K562 (cell line): ENCODE measurements at regions not wholly inside any gene's neighbourhood (a gene's known extent, or its start where the extent isn't known, plus 50 kb on each side); places are given as distances from the start of the nearest gene placed in this dataset.
A peak's percentile ranks its signal among the peaks of the same experiment; 100 is the strongest.

Experiments used
- ATAC-seq: fragments of 200-7000 bp; cut with Tn5 transposase; 3 replicates; pipeline ENCODE4 v1.9.1; 2020; ENCODE audit warnings: moderate library complexity
- BruUV-seq: library from RNA; stranded (reverse); fragments of 400-500 nt; replicated peaks from 2 replicates; lab custom pipeline; 2021; lab: Mats Ljungman, UMichigan
- CTCF ChIA-PET: fragments of 300-600 bp; formaldehyde crosslinking; extraction: SDS; loops from one replicate; lab custom pipeline; 2021; ENCODE audit warnings: low intra/inter-chr PET ratio; lab: Yijun Ruan, JAX
- POLR2A ChIA-PET: fragments of 300-600, 350-650 bp; sonication (Branson Sonifier 250); formaldehyde crosslinking; extraction: SDS; loops from one replicate; lab custom pipeline; 2021; ENCODE audit warnings: antibody characterized with exemption, inconsistent platforms; lab: Yijun Ruan, JAX
- DNase-seq, 4 experiments: peaks; one replicate each; pipeline versions ENCODE4 v3.0.0 to v3.0.0-alpha.2; 2011 to 2018; ENCODE audit warnings: low spot score in 3 of 4, mixed read lengths in 3 of 4; ENCODE audit errors: extremely low read depth in 1 of 4
- FAIRE-seq: peaks from 2 replicates; lab custom pipeline; 2011; peaks lifted over from hg19 to GRCh38; lab: Jason Lieb, UNC
- H2AFZ ChIP-seq: 2 replicates; pipeline ENCODE4 v1.6.0; 2011; ENCODE audit warnings: low read depth, low read length, control low read depth, inconsistent platforms
- H3K27ac ChIP-seq: fragments of 200-600 bp; 3 replicates; pipeline ENCODE4 v1.8.0; 2011; ENCODE audit warnings: low read depth, mild to moderate bottlenecking, control low read depth, inconsistent platforms, low read length, moderate library complexity, mixed read lengths; ENCODE audit errors: extremely low read depth
- H3K27me3 ChIP-seq, 2 experiments: fragments of 300-600 bp in 1 of 2; 2 replicates in 1 of 2; 3 replicates in 1 of 2; pipeline versions ENCODE4 v1.6.0 to v1.8.0; 2011; ENCODE audit warnings: inconsistent platforms in 2 of 2, low read length in 2 of 2, mild to moderate bottlenecking in 1 of 2, mixed read lengths in 1 of 2, moderate library complexity in 1 of 2; ENCODE audit not compliant: control insufficient read depth in 2 of 2, insufficient read depth in 2 of 2
- H3K36me3 ChIP-seq: fragments of 300-600 bp; 3 replicates; pipeline ENCODE4 v1.8.0; 2011; ENCODE audit warnings: mild to moderate bottlenecking, low read length, inconsistent platforms; ENCODE audit not compliant: control insufficient read depth, insufficient read depth
- H3K4me1 ChIP-seq, 2 experiments: fragments of 200-600 bp in 1 of 2; replicated peaks in 1 of 2; 2 replicates in 1 of 2; 3 replicates in 1 of 2; pipeline versions ENCODE4 v1.5.1 to v1.8.0; 2011; ENCODE audit warnings: inconsistent platforms in 2 of 2, low read length in 2 of 2, mild to moderate bottlenecking in 1 of 2, mixed read lengths in 1 of 2, moderate library complexity in 1 of 2; ENCODE audit not compliant: control insufficient read depth in 2 of 2, insufficient read depth in 2 of 2
- H3K4me2 ChIP-seq: 2 replicates; pipeline ENCODE4 v1.6.1; 2011; ENCODE audit warnings: low read length, control low read depth, inconsistent platforms, mixed read lengths; ENCODE audit not compliant: insufficient read depth
- H3K4me3 ChIP-seq: fragments of 200-600 bp; sonication (generic), shearing (Covaris generic); 2 replicates; pipeline ENCODE4 v1.5.1; 2016; ENCODE audit warnings: control low read depth, inconsistent platforms
- H3K79me2 ChIP-seq: fragments of 200-600 bp; 3 replicates; pipeline ENCODE4 v1.8.0; 2011; ENCODE audit warnings: low read length, inconsistent platforms; ENCODE audit not compliant: control insufficient read depth, insufficient read depth
- H3K9ac ChIP-seq, 2 experiments: 2 replicates each; pipeline versions ENCODE4 v1.6.0 to v1.6.1; 2011; ENCODE audit warnings: low read depth in 2 of 2, low read length in 2 of 2, control low read depth in 1 of 2, inconsistent platforms in 1 of 2, mild to moderate bottlenecking in 1 of 2, mixed read lengths in 1 of 2; ENCODE audit not compliant: insufficient read depth in 1 of 2
- H3K9me1 ChIP-seq: one replicate; pipeline ENCODE4 v1.6.0; 2011; ENCODE audit warnings: inconsistent platforms, mild to moderate bottlenecking, low read length, moderate library complexity; ENCODE audit not compliant: control insufficient read depth, insufficient read depth
- H3K9me3 ChIP-seq: replicated peaks from 2 replicates; pipeline ENCODE4 v1.5.1; 2011; ENCODE audit warnings: low read depth, low read length, inconsistent platforms; ENCODE audit not compliant: control insufficient read depth, insufficient read depth
- H4K20me1 ChIP-seq: replicated peaks from 2 replicates; pipeline ENCODE4 v1.6.1; 2011; ENCODE audit warnings: low read length, inconsistent platforms, mixed read lengths; ENCODE audit not compliant: control insufficient read depth, insufficient read depth
- BRF2 ChIP-seq: IDR thresholded peaks from 3 replicates; pipeline ENCODE4 v1.6.1; 2011; ENCODE audit warnings: borderline replicate concordance, mild to moderate bottlenecking; ENCODE audit not compliant: insufficient read length, insufficient read depth
- CCNT2 ChIP-seq: IDR thresholded peaks from 2 replicates; pipeline ENCODE4 v1.6.1; 2011; ENCODE audit warnings: borderline replicate concordance, low read depth, mild to moderate bottlenecking, moderate library complexity, mixed read lengths, low read length; ENCODE audit not compliant: insufficient read length; ENCODE audit errors: extremely low read depth
- ELF1 ChIP-seq: fragments of 200-800 bp; sonication (Bioruptor generic); IDR thresholded peaks from 2 replicates; pipeline ENCODE4 v1.6.1; 2016; ENCODE audit warnings: missing genetic modification characterization, missing compliant biosample characterization
- MCM2 ChIP-seq: fragments of 450-650 bp; IDR thresholded peaks from 2 replicates; pipeline ENCODE4 v1.6.1; 2017; ENCODE audit warnings: low read depth, mild to moderate bottlenecking
- POLR2AphosphoS5 ChIP-seq: IDR thresholded peaks from 2 replicates; pipeline ENCODE4 v1.6.1; 2011; ENCODE audit warnings: mild to moderate bottlenecking, low read depth, low read length, moderate library complexity; ENCODE audit not compliant: control insufficient read depth, insufficient read depth
- SRF ChIP-seq, 2 experiments: fragments of 250-450, 450-650 bp in 1 of 2; sonication (Bioruptor Pico) in 1 of 2; sonication (generic) in 1 of 2; formaldehyde crosslinking; IDR thresholded peaks; 2 replicates each; pipeline versions ENCODE4 v1.5.0 to v1.5.1; 2020 to 2022; ENCODE audit warnings: mild to moderate bottlenecking in 1 of 2, missing genetic modification reagents in 1 of 2
- SUPT5H ChIP-seq: fragments of 450-650 bp; IDR thresholded peaks from 2 replicates; pipeline ENCODE4 v1.6.1; 2016
- ZC3H11A ChIP-seq: IDR thresholded peaks from 2 replicates; pipeline ENCODE4 v1.6.1; 2012; ENCODE audit warnings: low read depth, low read length, improper control_type of control experiment
- ZNF280B ChIP-seq: fragments of 250-450 bp; sonication (Bioruptor Pico); IDR thresholded peaks from 2 replicates; pipeline ENCODE4 v1.5.1; 2021; ENCODE audit warnings: mild to moderate bottlenecking
- in situ Hi-C: fragments of 300-500 bp; cut with MboI; formaldehyde crosslinking; loops from 4 replicates; pipeline ENCODE4 v1.15.0; 2018; ENCODE audit warnings: inconsistent platforms, mixed read lengths
- intact Hi-C: fragments of 100-400 bp; cut with micrococcal nuclease; formaldehyde crosslinking; loops from 2 replicates; pipeline ENCODE4 v1.14.2; 2022

DNA sequence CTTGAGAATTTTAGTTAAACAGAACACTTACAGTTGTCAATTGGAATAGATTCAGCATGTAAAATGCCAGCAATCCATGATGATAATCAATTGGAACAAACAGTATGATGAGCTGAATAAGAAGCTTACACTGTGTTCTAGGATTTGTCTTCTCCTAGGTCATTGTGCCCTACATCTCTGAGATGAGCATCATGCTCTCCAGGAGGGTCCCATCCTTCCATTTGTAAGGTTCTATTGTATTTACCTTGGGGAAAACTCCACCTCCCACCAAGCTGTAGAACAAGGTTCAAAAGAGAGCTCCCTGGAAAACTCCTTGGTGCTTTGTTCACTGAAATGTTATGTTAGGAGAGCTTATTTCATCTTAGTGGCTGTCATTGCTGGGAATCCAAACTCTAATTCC is 60.8 kb downstream of the OR2B2 start:
- H3K9ac ChIP-seq = no peak overlapping the region

More for the DNA sequence above, 60.8 kb downstream of the OR2B2 start:
- no peaks in the 10 kb centered on the region for H3K9me3 ChIP-seq
- DNase-seq (no peak), FAIRE-seq (no peak), ATAC-seq (peak; percentile 17; the same call in 2 of the 3 replicates)
- no peak overlapping the region for H3K4me3 ChIP-seq
- ChIA-PET CTCF (no interaction called here), POLR2A (interaction anchor here (1.2 to 5.9 kb wide), 7 partner anchors 10 to 44 kb away, joined by 3 to 152 read pairs (median 14); a partner anchor contains a TSS)
- in situ Hi-C loops (no loop called here), intact Hi-C loops (no loop called here)
- H2AFZ ChIP-seq = no peak overlapping the region
- BruUV-seq = no TSS peak
- peak; percentile 15; the same call in 1 of the 2 replicates for TF ChIP-seq POLR2AphosphoS5
- TF ChIP-seq SRF (CRISPR knock-in tag; IDR thresholded peaks at IDR 0.05) = 0 out of 4 replicates have a peak, but pooled peaks of 1 of the 2 experiments have one; percentile 16
- TF ChIP-seq ZC3H11A = no peak
- TF ChIP-seq BRF2 = no peak
- no peak for TF ChIP-seq ZNF280B
- TF ChIP-seq MCM2 = no peak
- TF ChIP-seq SUPT5H = 0 out of 2 replicates have a peak, but pooled peaks have one; percentile 23
- TF ChIP-seq CCNT2 = peak; percentile 25
- TF ChIP-seq ELF1 (tag) = 0 out of 2 replicates have a peak, but pooled peaks have one; percentile 19
- no peaks in the 10 kb centered on the region for H3K27me3 ChIP-seq
- no peak overlapping the region for H3K4me2 ChIP-seq
- H3K27ac ChIP-seq = no peak overlapping the region
- no peaks in the 10 kb centered on the region for H4K20me1 ChIP-seq
- peaks cover 5% of the 10 kb centered on the region; the same call in 1 of the 3 replicates for H3K79me2 ChIP-seq
- H3K9me1 ChIP-seq = no peaks in the 10 kb centered on the region
- peaks cover 67% of the 10 kb centered on the region for H3K36me3 ChIP-seq
- H3K4me1 ChIP-seq = no peaks in the 10 kb centered on the region
